ENCODE measurements at regions not wholly inside any gene's neighbourhood (a gene's known extent, or its start where the extent isn't known, plus 50 kb on each side); places are given as distances from the start of the nearest gene placed in this dataset.

DNA sequence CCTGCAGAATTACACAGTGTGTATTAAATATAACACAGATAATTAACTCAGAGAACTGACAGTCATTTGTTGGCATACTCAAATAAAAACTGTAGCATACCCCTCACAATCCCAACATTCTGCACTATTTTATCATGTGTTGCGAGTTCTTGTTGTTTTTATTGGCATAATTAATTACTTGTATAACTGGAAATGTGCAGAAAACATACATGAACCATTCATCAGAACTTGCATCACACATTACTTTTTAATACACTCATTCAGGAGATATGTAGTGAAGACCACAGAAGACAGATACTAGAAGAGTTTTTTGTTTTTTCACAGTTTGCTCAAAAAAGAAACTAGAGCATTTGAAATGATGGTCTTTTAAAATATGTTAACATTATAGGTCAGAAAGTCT is 74.6 kb upstream of the NEIL3 start:
- TF ChIP-seq, protein P1, sequence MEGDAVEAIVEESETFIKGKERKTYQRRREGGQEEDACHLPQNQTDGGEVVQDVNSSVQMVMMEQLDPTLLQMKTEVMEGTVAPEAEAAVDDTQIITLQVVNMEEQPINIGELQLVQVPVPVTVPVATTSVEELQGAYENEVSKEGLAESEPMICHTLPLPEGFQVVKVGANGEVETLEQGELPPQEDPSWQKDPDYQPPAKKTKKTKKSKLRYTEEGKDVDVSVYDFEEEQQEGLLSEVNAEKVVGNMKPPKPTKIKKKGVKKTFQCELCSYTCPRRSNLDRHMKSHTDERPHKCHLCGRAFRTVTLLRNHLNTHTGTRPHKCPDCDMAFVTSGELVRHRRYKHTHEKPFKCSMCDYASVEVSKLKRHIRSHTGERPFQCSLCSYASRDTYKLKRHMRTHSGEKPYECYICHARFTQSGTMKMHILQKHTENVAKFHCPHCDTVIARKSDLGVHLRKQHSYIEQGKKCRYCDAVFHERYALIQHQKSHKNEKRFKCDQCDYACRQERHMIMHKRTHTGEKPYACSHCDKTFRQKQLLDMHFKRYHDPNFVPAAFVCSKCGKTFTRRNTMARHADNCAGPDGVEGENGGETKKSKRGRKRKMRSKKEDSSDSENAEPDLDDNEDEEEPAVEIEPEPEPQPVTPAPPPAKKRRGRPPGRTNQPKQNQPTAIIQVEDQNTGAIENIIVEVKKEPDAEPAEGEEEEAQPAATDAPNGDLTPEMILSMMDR (IDR thresholded peaks at IDR 0.05) = no peak
- TF ChIP-seq POLR2A (IDR thresholded peaks at IDR 0.05) = no peak
